ENCODE measurements at regions not wholly inside any gene's neighbourhood (a gene's known extent, or its start where the extent isn't known, plus 50 kb on each side); places are given as distances from the start of the nearest gene placed in this dataset.
"Not testable (repeated sequence)": the region's sequence is repeated elsewhere in the genome, so short reads cannot be mapped to it uniquely, and the experiment has no call there.

DNA sequence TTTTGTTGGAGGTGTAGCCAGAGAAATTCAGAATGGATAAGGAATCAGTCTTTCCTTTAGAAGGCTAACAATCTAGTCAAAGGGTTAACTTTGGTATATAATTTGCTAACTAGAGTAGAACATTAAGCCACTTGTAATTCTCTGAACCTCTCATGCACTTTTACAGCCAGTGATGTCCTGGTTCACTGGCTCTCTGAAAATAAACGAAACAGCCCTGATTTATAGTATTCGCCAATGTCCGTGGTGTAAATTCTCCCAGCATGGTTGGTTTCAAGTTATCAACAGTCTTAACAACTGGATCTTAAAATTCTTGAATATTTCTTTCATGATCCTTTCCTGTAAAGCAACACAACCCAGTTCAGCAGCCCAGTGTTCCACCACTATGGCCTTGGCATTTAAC, 500.4 kb upstream of the CDIN1 start:
- DNase-seq (ENCODE audit: low read depth): no peak

DNA sequence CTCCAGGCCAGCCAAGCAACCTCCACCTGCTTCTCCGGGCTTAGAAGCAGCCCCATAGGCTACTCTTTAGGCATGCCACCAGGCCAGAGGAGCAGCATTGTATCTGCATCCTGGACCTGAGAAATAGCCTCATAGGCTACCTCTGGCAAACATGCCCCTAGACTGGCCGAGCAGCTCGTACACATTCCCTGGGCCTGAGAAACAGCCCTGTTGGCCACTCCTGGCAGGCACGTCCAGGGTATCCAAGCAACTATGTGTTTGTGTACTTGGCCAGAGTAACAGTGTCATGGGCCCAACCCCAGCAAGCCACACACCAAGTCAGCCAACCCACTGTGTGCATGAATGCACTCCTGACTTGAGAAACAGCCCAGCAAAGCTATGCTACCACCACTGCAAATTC, 498.7 kb upstream of the CDIN1 start:
- DNase-seq (ENCODE audit: low read depth): no peak

DNA sequence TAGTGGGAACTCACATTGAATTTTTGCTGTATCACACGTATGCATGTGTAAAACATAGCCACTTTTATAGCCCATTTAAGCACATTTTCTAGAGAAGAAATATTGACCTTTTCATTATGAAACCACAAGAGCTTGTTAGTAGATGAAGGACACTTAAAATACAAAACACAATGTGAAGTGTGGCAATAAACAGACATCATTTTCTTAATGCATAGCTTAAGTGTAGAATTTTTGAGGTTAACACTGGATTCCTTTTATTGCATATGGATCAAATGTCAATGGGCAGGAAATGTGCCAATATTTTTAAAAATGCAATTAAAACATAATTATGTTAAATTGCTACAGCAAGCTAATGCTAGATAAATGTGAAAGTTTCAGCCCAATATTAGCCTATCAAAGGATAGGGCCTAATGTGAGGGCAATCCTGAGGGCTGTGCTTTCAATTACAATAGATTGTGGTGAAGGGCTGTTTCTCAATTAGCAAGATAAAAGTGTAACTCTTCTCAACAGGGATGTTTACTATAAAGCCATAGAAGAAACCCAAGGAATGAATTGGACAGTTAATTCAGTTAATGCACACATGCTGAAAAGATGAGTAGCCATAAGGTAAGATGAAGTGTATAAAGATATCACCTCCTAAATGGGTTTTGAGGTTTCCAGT, 489.0 kb upstream of the CDIN1 start:
- DNase-seq (ENCODE audit: low read depth): no peak

DNA sequence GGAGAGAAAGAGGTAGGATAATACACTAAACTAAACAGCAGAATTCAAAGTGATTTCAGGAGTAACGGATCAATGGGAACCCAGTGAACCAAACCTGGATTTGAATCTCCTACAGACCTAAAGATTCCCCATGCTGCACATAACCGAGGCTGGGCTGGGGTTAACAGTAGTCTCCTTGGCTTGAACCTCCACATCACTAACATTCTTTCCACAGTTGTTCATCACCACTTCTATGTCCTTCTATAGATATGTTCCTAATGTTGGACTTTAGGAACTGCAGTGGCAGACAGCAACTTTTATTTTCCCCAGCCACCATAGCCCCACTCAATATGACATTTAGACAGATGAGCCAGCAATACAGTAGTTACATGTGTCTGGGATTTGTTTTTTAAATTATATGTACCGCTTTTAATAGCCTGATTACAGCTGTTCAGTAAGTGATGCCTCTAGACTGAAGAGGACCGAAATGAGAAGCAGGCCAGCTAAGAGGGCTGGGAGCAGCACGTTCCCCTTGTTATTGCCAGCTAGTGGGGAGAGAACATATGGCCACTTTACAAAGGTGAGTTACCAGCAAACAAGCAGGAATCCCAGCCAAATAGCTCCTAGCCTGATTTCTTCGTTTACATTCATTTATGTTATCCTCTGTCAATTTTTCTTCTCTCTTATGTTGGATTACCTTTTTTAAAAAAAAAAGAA, 472.6 kb upstream of the CDIN1 start:
- DNase-seq (ENCODE audit: low read depth): no peak

DNA sequence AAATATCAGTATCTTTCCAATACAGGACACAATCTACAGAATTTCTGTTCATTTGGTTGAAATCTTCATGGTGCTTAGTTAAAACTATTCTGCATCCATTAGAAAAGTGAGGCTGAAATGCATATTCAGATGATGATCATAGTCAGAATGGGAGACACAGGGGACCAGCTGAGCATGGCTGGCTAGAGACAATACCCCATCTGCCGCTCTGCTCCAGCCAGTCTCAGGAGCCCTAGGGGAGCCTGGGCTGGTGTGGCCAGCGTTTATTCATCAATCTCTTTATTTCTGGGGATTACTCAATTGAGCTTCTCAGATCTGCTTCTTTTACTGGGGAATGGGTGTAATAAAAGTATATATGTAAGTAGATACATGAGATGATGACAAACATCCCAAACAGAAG, 470.9 kb upstream of the CDIN1 start:
- DNase-seq (ENCODE audit: low read depth): no peak

DNA sequence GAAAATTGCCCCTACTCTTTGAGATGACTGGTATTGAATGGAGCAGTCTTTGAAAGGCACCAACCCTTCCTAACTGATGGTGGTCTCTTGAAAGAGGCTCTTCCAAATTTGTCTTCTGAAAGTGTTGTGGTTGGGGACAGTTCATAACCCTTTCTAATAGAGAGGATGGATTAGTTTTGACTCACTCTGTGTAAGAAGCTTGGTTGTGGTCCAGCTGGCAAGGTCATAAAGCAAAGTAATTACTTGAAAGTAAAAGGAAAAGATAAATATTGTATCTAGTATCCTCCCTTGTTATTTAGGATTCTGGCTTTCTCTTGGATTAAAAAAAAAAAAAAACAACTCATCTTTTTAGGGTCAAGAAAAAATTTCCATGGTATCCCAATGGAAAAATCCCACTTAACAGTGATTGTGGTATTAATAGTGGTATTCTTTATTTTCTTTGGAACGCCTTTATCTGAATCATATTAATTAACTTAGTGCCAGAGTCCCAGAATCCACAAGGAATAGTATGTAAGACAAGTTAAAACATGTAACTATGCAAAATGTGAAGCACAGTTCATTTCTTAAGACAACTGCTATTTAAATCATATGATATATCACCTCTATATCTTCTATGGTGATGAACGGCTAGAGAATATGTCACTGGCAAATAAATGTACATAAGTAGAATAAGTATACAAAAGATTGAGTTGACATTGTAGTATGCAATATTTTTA, 469.3 kb upstream of the CDIN1 start:
- no peak for DNase-seq (ENCODE audit: low read depth)

DNA sequence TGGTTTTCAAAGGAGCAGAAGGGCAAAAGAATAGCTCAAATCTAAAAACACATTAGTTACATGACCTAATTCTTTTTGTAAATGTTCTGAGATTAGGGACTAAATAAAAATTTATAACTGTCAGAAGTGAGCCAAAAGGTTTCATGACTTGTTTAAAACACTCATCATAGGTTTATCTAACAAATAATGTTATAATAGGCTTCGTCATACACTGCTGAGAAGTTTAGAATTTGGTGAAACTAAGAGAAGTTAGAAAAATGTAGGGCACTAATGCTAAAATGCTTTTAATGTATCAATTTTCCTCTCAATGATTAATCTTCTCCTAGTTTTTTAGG, 468.8 kb upstream of the CDIN1 start:
- DNase-seq (ENCODE audit: low read depth): no peak

DNA sequence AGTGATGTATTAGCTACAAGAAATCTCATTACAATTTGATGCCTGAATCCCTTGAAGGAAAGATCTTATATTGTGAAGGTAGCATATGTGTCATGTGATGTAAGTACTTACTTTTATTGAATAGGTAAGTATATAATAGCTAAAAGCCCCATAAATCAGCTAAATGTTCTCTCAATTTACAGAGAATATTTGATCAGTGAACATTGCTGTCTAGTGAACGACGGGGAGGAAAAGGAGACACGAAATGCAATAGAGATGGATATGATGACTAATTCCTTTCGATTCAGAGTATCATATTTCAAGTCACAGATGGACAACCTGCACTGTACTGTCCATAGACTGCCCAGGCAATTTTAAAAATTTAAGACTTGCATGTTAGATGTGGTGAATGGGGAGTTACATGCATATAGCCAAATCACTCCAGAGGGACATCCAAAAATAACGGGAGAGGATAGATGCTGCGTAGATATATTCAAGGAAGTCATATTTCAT, 462.1 kb upstream of the CDIN1 start:
- DNase-seq (ENCODE audit: low read depth): no peak

DNA sequence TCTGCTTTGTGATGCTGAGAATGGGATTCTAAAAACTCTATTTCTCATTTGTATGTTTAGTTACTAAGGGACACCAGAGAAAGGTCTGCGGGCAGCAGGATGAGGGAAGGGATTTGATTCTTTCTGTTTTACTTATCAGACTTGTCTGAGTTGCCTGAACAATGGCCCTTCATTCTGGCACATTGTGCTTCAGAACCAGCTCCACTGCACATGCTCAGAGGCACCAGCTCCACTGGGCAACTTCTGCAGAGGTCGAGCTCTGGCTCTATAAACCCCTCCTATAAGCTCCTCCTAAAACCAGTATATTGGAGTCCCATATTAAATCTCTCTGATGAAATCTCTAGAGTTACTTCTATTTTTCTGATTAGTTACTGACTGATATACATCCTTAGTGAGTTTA, 453.2 kb upstream of the CDIN1 start:
- no peak for DNase-seq (ENCODE audit: low read depth)

DNA sequence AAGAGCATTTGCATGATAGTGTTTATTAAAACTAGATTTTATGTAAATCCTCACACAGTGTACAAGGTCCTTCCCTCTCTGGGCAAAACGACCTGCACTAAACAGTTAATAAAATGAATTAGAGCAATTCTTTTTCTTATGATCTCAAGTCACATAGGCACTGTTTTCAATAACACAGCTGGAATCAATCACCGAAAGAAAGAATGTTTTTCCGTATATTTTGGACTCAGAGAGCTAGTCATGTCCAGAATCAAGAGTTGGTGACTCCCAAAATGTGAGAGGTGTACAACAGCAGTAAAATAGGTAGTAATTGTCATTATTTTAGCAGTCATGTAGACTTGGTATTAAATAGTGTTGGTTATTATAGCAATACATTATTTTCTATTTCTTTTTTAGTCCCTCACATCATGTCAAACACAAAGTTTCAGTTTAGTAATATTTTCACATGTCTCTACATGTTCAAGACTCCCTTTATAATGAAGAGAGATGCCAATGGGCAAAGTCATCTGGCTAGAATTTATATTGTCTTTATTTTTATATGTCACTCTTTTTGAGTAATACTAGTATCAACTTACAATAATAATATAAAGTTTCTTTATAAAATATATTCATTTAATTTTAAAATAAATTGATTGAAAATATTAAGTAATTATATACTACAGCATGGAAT, 448.6 kb upstream of the CDIN1 start:
- no peak for DNase-seq (ENCODE audit: low read depth)

DNA sequence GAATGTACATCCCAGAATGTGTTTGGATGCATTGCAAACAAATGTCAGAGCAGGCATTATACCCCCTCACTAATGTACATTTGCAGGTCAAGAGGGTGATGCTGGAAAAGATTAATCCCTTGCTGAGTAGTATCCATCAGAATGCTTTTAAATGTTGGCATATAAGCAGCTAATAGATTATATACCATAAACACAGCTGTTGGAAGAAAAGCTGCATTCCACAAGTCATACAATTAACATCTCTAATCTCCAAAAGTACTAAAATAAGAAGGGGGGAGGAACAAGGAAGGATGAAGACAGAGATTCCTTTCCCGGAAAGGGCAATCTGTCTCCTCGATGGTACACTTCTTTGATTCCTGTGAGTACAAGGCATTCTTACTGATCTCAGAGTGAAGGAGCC, 445.7 kb upstream of the CDIN1 start:
- DNase-seq (ENCODE audit: low read depth): no peak

DNA sequence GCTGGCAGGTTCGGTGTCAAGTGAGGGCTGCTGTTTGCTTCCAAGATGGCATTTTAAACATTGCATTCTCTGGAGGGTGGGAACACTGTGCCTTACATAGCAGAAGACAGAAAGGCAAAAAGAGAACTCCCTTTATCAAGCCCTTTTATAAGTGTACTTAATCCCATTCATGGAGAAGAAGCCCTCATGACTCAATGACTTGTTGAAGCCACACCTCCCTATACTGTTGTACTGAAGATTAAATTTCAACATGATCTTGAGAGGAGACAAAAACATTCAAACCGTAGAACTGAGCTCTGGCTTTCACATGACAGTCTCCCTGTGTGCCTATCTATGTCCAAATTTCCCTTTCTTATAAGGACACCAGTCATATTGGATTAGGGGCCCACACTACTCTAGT, 443.4 kb upstream of the CDIN1 start:
- DNase-seq (ENCODE audit: low read depth): no peak

DNA sequence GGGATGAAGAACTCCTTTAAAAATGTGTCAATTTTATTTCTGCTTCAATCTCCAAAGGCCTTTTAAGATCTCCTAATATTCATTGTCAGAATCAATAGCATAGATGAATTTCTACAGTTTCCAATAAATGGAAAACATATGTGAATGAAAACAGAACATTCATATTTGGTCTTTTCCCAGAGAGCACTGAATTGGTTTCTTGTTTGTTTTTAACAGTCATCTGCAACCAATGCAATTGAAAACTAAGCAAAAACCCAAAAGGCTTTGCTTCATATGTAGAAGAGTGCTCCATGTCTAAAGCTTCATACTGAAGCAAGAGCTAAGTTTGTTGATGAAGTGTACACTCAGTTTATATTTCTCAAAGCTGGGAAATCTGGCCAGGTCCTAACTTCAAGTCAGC, 426.5 kb upstream of the CDIN1 start:
- no peak for DNase-seq (ENCODE audit: low read depth)

DNA sequence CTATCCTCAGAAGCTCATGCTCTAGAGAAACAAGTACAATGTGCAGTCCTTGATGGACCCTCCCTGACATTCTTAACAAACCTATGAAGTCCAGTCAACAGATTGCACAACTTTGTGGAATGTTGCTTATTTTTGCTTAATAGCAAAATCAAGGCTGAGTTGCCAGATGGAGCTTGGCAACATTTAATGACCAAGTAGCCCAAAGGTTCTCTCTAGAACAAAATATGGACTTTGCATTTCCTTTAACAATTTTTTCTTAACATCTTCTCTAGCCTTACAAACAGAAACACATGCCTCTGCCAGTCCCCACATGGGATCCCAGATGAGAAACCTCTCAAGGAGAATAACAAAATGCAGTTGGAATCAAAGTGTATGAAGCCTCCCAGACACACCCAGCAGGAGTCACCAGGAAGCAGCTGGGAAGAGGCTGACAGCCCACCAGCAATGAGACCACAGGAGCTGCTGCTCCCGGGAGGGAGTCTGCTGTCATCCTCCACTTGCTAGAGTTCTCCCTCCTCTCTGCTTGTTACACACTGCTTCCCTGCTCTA, 422.5 kb upstream of the CDIN1 start:
- DNase-seq (ENCODE audit: low read depth): no peak

DNA sequence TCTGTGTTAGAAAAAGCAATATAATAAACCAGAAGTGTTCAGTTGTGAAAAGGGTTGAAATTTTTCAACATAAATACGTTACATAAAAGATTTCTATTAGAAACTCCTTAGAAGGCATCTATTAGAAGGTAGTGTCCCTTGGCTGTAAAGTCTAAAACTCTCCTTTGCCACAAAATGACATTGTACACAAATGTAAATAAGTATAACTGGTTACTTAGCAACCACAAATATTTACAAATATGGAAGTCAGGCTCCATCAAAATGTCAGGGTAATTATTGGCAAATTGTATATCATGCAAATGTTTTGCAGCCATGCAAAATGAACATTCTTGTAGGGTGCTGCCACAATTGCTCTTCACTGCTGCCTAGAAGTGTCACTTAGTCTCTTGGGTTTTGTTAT, 419.1 kb upstream of the CDIN1 start:
- DNase-seq (ENCODE audit: low read depth): no peak

DNA sequence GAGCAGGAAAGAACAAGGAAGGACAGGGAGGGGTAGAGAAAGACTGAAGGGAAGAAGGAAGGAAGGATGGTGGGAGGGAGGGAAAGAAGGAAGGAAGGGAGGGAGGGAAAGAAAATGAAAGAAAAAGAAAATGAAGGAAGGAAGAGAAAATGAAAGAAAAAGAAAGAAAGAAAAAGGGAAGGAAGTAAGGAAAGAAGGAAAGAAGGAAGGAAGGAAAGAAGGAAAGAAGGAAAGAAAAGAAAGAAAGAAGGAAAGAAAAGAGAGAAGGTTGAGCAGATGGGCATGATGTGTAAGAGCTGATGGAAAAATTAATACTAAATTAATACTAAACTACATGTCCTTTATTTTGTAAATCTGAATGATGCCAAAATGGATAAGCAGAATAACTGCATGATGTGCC, 418.3 kb upstream of the CDIN1 start:
- no peak for DNase-seq (ENCODE audit: low read depth)

DNA sequence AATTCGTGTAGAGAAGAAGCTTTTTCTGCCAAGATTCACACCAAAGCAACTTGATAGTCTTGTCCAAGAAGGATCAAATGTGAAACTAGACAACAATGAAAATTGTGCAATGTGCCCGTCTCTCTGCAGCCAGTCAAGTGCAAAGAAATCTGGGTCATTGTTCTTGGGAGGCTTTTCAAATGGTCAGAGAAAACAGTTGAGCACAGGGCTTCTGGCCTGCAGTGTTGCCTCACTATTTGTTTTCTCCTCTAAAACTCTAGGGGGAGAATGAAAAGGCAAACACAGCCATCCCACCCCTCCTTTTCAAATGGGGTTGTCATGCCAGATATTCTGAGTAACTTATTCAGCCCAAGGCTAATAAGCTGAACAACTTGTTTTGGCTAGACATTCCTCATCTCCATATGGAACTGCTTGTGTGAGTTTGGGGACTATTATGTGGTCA, 417.6 kb upstream of the CDIN1 start:
- no peak for DNase-seq (ENCODE audit: low read depth)

DNA sequence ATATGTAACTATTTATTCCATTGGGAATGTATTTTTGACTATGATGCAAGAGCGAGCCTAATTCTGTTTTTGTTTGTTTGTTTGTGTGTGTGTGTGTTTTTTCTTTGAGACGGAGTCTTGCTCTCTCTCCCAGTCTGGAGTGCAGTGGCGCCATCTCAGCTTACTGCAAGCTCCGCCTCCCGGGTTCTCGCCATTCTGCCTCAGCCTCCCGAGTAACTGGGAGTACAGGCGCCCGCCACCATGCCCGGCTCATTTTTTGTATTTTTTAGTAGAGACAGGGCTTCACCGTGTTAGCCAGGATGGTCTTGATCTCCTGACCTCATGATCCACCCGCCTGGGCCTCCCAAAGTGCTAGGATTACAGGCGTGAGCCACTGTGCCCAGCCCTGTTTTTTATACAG, 415.4 kb upstream of the CDIN1 start:
- not testable (repeated sequence) for DNase-seq (ENCODE audit: low read depth)

DNA sequence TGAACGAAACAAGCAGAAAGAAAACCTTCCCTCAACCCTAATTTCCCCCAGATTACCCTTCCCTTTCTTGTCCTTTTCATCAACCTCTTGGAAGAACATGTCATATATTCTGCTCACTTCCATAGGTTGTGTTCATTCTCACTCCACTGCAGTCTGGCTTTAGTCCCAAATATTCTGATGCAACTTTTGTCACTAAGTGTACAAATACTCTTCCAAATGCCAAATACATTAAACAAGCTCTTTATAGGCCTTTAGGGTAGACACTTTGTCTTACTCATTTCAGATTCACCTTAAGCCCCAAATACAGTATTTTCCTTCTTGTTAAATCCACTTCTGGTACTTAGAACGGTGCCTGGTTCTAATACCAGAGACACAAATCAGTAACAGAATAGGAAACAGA, 406.5 kb upstream of the CDIN1 start:
- DNase-seq (ENCODE audit: low read depth): no peak

DNA sequence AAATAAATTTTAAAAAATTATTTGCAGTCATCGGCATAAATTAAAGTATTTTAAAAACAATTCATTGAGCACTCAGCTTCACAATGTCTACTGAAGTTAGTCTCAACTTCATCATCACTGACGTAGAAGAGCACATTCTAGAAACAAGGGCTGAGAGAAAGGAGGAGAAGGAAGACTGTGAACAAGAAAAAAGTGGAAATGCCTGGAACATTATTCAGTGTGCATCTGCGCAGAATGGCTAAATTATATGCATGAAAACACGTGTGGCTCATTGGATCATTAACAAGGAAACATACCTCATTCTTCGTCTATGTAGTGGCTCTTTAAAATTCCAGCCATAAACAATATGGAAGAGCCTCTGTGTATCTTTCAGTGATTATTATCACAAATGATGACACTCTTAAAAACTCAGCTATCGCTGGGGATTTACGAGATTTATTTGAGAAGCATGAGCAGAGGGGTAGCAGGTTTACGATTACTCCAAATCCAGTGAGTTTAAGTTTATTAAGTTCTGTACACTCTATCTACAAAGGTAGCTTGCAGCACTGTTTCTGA, 404.2 kb upstream of the CDIN1 start:
- DNase-seq (ENCODE audit: low read depth): no peak

DNA sequence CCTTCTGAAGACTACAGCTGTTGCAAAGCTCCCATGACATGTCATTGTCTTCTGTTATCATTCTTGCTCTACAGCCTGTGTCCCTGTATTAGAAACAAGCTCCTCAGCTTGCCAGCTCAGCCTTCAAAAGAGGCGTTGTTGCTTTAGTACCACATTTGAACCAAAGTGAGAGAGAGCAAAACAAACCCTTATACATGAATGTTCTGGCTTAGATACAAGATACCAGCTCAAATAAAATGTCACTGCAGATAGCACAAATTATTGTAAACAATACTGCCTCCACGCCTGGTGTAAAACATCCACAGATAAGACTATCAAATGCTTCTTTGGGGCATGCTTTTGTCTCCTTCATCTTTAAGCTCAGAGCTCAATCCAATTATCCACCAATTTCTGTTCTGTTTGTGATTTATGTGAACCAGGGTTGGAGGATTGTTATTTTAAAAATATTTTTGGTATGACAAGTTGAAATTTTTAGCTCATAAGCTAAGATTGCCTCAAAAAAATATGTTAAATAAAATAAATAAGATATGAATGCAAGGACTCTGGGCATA, 403.6 kb upstream of the CDIN1 start:
- DNase-seq (ENCODE audit: low read depth): no peak

All from activated T-cell treated with anti-CD3 and anti-CD28 coated beads for 48 hours (primary cell).